B cell (primary cell): ENCODE measurements at regions not wholly inside any gene's neighbourhood (a gene's known extent, or its start where the extent isn't known, plus 50 kb on each side); places are given as distances from the start of the nearest gene placed in this dataset.

Experiments used
- ATAC-seq: fragments of 200-7000 bp; cut with Tn5 transposase; one replicate; pipeline ENCODE4 v1.10.0; 2021; ENCODE audit warnings: low read depth, mild to moderate bottlenecking, moderate number of reproducible peaks, moderate library complexity
- CTCF ChIA-PET: fragments of 350-600 bp; sonication (Branson Sonifier 250); formaldehyde crosslinking; loops from one replicate; lab custom pipeline; 2021; ENCODE audit warnings: antibody characterized with exemption, inconsistent platforms; lab: Charles Lee
- POLR2A ChIA-PET: fragments of 350-600 bp; sonication (Branson Sonifier 250); formaldehyde crosslinking; loops from one replicate; lab custom pipeline; 2021; ENCODE audit warnings: antibody characterized with exemption; lab: Charles Lee
- DNase-seq: peaks from one replicate; pipeline ENCODE4 v3.0.0; 2013
- H2AFZ ChIP-seq: 2 replicates; pipeline ENCODE4 v1.6.1; 2012; ENCODE audit warnings: mild to moderate bottlenecking, low read depth, low read length; ENCODE audit not compliant: insufficient read depth, poor library complexity, severe bottlenecking
- H3K27ac ChIP-seq, 2 donors: 1 replicate in 1 of 2; 2 replicates in 1 of 2; pipeline ENCODE4 v1.5.1; 2012 to 2013; ENCODE audit warnings: low read length in 2 of 2, mild to moderate bottlenecking in 2 of 2, moderate library complexity in 1 of 2
- H3K27me3 ChIP-seq, 4 experiments: fragments of 200-600 bp in 1 of 4; sonication (generic) in 1 of 4; replicated peaks in 1 of 4; 1 replicate in 2 of 4; 2 replicates in 2 of 4; pipeline versions ENCODE4 v1.6.1 to v1.7.0; 2013 to 2016; ENCODE audit warnings: low read length in 3 of 4, mild to moderate bottlenecking in 2 of 4, mixed read lengths in 1 of 4, moderate library complexity in 1 of 4; ENCODE audit not compliant: insufficient read depth in 4 of 4, control insufficient read depth in 3 of 4; ENCODE audit errors: control extremely low read depth in 1 of 4
- H3K36me3 ChIP-seq, 2 experiments: replicated peaks in 1 of 2; 1 replicate in 1 of 2; 2 replicates in 1 of 2; pipeline versions ENCODE4 v1.6.1 to v1.7.1; 2013; ENCODE audit warnings: low read length in 1 of 2; ENCODE audit not compliant: insufficient read depth in 2 of 2, control insufficient read depth in 1 of 2; ENCODE audit errors: control extremely low read depth in 1 of 2, extremely low read depth in 1 of 2
- H3K4me1 ChIP-seq, 2 donors: fragments of 200-600 bp in 1 of 2; sonication (generic) in 1 of 2; 1 replicate in 1 of 2; 2 replicates in 1 of 2; pipeline versions ENCODE4 v1.5.1 to v1.6.1; 2013 to 2017; ENCODE audit warnings: low read length in 2 of 2; ENCODE audit not compliant: control insufficient read depth in 2 of 2, insufficient read depth in 2 of 2
- H3K4me2 ChIP-seq: replicated peaks from 2 replicates; pipeline ENCODE3; 2012; ENCODE audit warnings: mild to moderate bottlenecking, low read depth, low read length; ENCODE audit not compliant: poor library complexity, severe bottlenecking
- H3K4me3 ChIP-seq, 5 experiments: fragments of 200-600 bp in 1 of 5; sonication (generic) in 1 of 5; 1 replicate in 3 of 5; 2 replicates in 2 of 5; pipeline versions ENCODE4 v1.5.1 to v1.7.0; 2011 to 2016; ENCODE audit warnings: low read length in 4 of 5, mild to moderate bottlenecking in 4 of 5, low read depth in 2 of 5, control low read depth in 1 of 5, moderate library complexity in 1 of 5; ENCODE audit not compliant: insufficient read depth in 1 of 5; ENCODE audit errors: control extremely low read depth in 1 of 5, extremely low read depth in 1 of 5
- H3K79me2 ChIP-seq: fragments of 200-600 bp; sonication (generic); one replicate; pipeline ENCODE4 v1.6.0; 2016; ENCODE audit warnings: low read length; ENCODE audit not compliant: control insufficient read depth, insufficient read depth
- H3K9ac ChIP-seq: fragments of 200-600 bp; sonication (generic); 2 replicates; pipeline ENCODE4 v1.6.1; 2017; ENCODE audit warnings: mild to moderate bottlenecking, low read length, moderate library complexity
- H3K9me3 ChIP-seq, 3 donors: one replicate each; pipeline versions ENCODE4 v1.6.1 to v1.7.1; 2013; ENCODE audit warnings: low read length in 2 of 3; ENCODE audit not compliant: control insufficient read depth in 2 of 3, insufficient read depth in 1 of 3; ENCODE audit errors: control extremely low read depth in 1 of 3
- H4K20me1 ChIP-seq: 2 replicates; pipeline ENCODE4 v1.6.0; 2012; ENCODE audit warnings: mild to moderate bottlenecking, low read length; ENCODE audit not compliant: insufficient read depth, control insufficient read depth, poor library complexity, severe bottlenecking
- H3K27ac Mint-ChIP-seq: one replicate; pipeline ENCODE4 v1.8.0; 2021; ENCODE audit warnings: mixed read lengths
- H3K27me3 Mint-ChIP-seq: one replicate; pipeline ENCODE4 v1.8.0; 2021; ENCODE audit warnings: mixed read lengths
- H3K4me1 Mint-ChIP-seq: one replicate; pipeline ENCODE4 v1.8.0; 2021; ENCODE audit warnings: mixed read lengths
- H3K4me3 Mint-ChIP-seq: one replicate; pipeline ENCODE4 v1.8.0; 2021; ENCODE audit warnings: mixed read lengths
- H3K9me3 Mint-ChIP-seq: one replicate; pipeline ENCODE4 v1.8.0; 2022; ENCODE audit warnings: mixed read lengths; ENCODE audit not compliant: insufficient read depth
- CTCF ChIP-seq: fragments of 200-600 bp; IDR thresholded peaks from one replicate; pipeline ENCODE4 v1.8.0; 2022; ENCODE audit warnings: antibody characterized with exemption, mild to moderate bottlenecking
- EZH2 ChIP-seq: IDR thresholded peaks from 2 replicates; pipeline ENCODE4 v1.6.1; 2012; ENCODE audit warnings: borderline replicate concordance, low read depth, mild to moderate bottlenecking, moderate library complexity, low read length; ENCODE audit not compliant: insufficient read depth, poor library complexity, severe bottlenecking
- WGBS: methylation state at CpG from one replicate; pipeline ENCODE4 v1.1.5; 2013; ENCODE audit warnings: missing lambda C conversion rate; ENCODE audit not compliant: insufficient coverage; 5-methylcytosine and 5-hydroxymethylcytosine counted together
- intact Hi-C: fragments of 100-400 bp; cut with micrococcal nuclease; formaldehyde crosslinking; loops from one replicate; pipeline ENCODE4 v1.10.0; 2022

DNA sequence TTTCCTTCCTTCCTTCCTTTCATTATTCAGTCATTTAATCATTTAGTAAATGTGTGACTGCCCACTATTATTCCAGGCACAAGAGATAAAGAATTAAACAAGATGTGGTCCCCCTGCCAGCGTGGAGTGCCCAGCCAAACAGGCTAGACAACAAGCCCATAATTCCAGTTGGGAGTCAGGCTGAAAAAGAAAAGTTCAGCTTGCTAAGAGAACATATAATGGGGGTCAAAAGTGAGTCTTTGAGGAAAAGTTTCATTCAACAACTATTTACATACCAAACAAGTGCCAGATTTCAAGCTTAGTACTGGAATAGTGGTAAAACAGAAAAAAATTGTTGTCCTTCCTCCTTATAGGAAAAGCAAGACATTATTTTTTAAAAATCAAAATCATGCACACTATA, 523.7 kb downstream of the TAFA4 start:
- H3K27ac ChIP-seq: no peak overlapping the region
- POLR2A ChIA-PET: no interaction called here
- H3K9me3 Mint-ChIP-seq: peaks cover 2% of the 10 kb centered on the region

DNA sequence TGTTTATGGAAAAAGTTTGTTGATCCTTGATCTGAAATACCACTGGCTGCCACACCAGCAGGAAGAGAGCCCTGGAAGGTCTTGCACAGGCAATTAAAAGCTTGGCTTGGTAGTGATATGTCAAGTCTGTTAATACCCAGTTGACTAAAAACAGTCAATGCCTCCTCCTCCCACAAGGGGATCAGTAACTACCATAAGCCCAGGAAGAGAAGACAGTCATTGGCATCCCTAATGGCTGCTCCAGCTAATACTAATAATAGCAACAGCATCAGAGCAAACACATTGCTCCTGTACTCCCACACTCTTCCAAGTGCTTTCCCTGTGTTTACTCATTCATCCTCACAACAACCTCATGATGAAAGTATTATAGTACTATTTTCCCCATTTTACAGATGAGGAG, 528.6 kb downstream of the TAFA4 start:
- Mint-ChIP-seq H3K27me3 (no peaks in the 10 kb centered on the region), H3K4me3 (no peak overlapping the region), H3K27ac (no peak overlapping the region), H3K4me1 (no peaks in the 10 kb centered on the region), H3K9me3 (peaks cover 3% of the 10 kb centered on the region)
- H3K9me3 ChIP-seq: peaks cover 0 to 1% (median 0%) of the 10 kb centered on the region in 3 donors
- no peak overlapping the region for H2AFZ ChIP-seq
- H3K27me3 ChIP-seq: no peaks in the 10 kb centered on the region
- ChIA-PET POLR2A (no interaction called here), CTCF (no interaction called here)
- no peaks in the 10 kb centered on the region for H3K4me1 ChIP-seq
- no peak overlapping the region for H3K9ac ChIP-seq
- DNase-seq (no peak), ATAC-seq (no peak)
- TF ChIP-seq EZH2 (no peak), CTCF (no peak)
- no peak overlapping the region for H3K27ac ChIP-seq
- H3K4me2 ChIP-seq: no peak overlapping the region
- no peak overlapping the region for H3K4me3 ChIP-seq
- H3K79me2 ChIP-seq: no peaks in the 10 kb centered on the region
- H4K20me1 ChIP-seq: no peaks in the 10 kb centered on the region
- intact Hi-C loops: no loop called here
- H3K36me3 ChIP-seq: no peaks in the 10 kb centered on the region

More for the DNA sequence above, 523.7 kb downstream of the TAFA4 start:
- H3K4me1 ChIP-seq: no peaks in the 10 kb centered on the region
- Mint-ChIP-seq H3K27me3 (no peaks in the 10 kb centered on the region), H3K4me1 (no peaks in the 10 kb centered on the region), H3K4me3 (no peak overlapping the region), H3K27ac (no peak overlapping the region)
- ATAC-seq: no peak
- no peak overlapping the region for H2AFZ ChIP-seq
- CTCF ChIA-PET: no interaction called here
- no peaks in the 10 kb centered on the region for H4K20me1 ChIP-seq
- WGBS: no CpG with 5 or more reads among the region's 1 CpG
- no peak overlapping the region for H3K4me2 ChIP-seq
- intact Hi-C loops: no loop called here
- no peaks in the 10 kb centered on the region for H3K79me2 ChIP-seq
- H3K9ac ChIP-seq: no peak overlapping the region
- H3K9me3 ChIP-seq: no peaks in the 10 kb centered on the region
- no peak for DNase-seq
- TF ChIP-seq EZH2 (no peak), CTCF (no peak)
- no peaks in the 10 kb centered on the region for H3K27me3 ChIP-seq
- no peaks in the 10 kb centered on the region for H3K36me3 ChIP-seq
- H3K4me3 ChIP-seq: no peak overlapping the region
